ENCODE measurements at regions not wholly inside any gene's neighbourhood (a gene's known extent, or its start where the extent isn't known, plus 50 kb on each side); places are given as distances from the start of the nearest gene placed in this dataset.

- POLR2A ChIA-PET (ENCODE audit: low non-redundant PET) = no interaction called here
- H3K9me3 ChIP-seq (ENCODE audit: low read depth, low read length, poor library complexity, severe bottlenecking) = no peaks in the 10 kb centered on the region
- no peak for DNase-seq (ENCODE audit: low spot score)
- no peaks in the 10 kb centered on the region for H3K36me3 ChIP-seq (ENCODE audit: insufficient read depth, low read length, poor library complexity, severe bottlenecking)
- no peak overlapping the region for H3K4me3 ChIP-seq (ENCODE audit: low read depth, low read length, poor library complexity, severe bottlenecking)
- intact Hi-C loops (cut with micrococcal nuclease; ENCODE audit: unreplicated experiment) = no loop called here
- CTCF ChIA-PET = no interaction called here
- BruUV-seq (replicated peaks) = no TSS peak
- H3K27ac ChIP-seq (ENCODE audit: low read depth, low read length, poor library complexity, severe bottlenecking) = no peak overlapping the region
- no peak for TF ChIP-seq EZH2 (IDR thresholded peaks at IDR 0.05; ENCODE audit: borderline replicate concordance, low read depth, low read length, poor library complexity, severe bottlenecking)
- TF ChIP-seq CTCF (conservative IDR thresholded peaks at IDR 0.05; ENCODE audit: low read depth, low read length) = no peak
- H3K27me3 ChIP-seq (replicated peaks; ENCODE audit: insufficient read depth, low read depth, low read length, poor library complexity) = no peaks in the 10 kb centered on the region
- peaks cover 3% of the 10 kb centered on the region for H3K4me1 ChIP-seq (ENCODE audit: insufficient read depth, low read length, poor library complexity, severe bottlenecking)
Measured at GRCh38 chr5:93805616-93806379, 64.4 kb upstream of the POU5F2 start.

DNA sequence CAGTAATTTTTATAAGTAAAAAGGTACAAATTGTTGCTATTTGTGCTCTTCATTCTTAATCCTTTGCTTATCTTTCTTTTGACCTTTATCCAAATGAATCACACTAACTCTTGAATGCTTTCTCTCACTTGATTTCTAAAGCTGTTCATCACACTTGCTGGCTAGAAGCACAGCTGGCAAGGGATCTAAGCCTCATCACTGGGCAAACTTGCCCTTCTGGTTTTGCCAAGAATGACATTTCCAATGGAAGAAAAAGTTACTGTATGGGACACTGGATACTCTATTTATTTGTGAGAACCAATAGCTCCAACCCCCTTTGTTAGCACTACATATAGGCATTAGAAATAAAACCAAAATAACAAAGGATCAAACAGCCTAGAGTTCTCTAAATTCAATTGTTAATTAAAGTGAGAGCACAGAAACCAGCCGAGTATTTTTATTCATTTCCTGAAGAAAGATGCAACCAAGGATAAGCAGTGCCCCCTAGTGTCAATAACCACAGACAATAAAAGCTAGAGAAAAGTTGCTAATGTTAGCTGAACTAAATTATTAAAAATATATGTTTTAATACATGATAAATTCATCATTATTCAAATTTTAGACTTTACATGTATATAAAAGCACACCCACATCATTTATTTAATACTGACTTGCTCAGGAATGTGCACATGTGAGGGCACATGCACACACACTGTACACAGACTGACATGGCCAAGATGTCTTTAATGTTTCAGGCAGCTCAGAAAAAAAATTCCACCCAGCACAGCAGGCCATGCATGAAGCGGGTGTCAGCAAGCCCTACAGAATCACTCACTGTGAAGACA is 59.8 kb upstream of the POU5F2 start:
- intact Hi-C loops (cut with micrococcal nuclease; ENCODE audit: unreplicated experiment) = loop anchor here (2.0 to 5.0 kb wide), 2 partner anchors 194 to 220 kb away; partner anchors contain the start of gene NR2F1-AS1
- Histone ChIP-seq H3K27me3 (replicated peaks; ENCODE audit: insufficient read depth, low read depth, low read length, poor library complexity) (no peaks in the 10 kb centered on the region), H3K4me3 (ENCODE audit: low read depth, low read length, poor library complexity, severe bottlenecking) (no peak overlapping the region), H3K27ac (ENCODE audit: low read depth, low read length, poor library complexity, severe bottlenecking) (no peak overlapping the region), H3K36me3 (ENCODE audit: insufficient read depth, low read length, poor library complexity, severe bottlenecking) (no peaks in the 10 kb centered on the region), H3K9me3 (ENCODE audit: low read depth, low read length, poor library complexity, severe bottlenecking) (no peaks in the 10 kb centered on the region), H3K4me1 (ENCODE audit: insufficient read depth, low read length, poor library complexity, severe bottlenecking) (peaks cover 3% of the 10 kb centered on the region)
- no TSS peak for BruUV-seq (replicated peaks)
- peak; percentile 77 for TF ChIP-seq CTCF (conservative IDR thresholded peaks at IDR 0.05; ENCODE audit: low read depth, low read length)
- TF ChIP-seq EZH2 (IDR thresholded peaks at IDR 0.05; ENCODE audit: borderline replicate concordance, low read depth, low read length, poor library complexity, severe bottlenecking) = no peak
- ChIA-PET CTCF (interaction anchor here (1.1 to 1.2 kb wide), 3 partner anchors 166 to 1113 kb away, joined by 3 to 6 read pairs (median 3); no protein-coding TSS in a partner anchor), POLR2A (ENCODE audit: low non-redundant PET) (no interaction called here)
- DNase-seq (ENCODE audit: low spot score) = peak; percentile 63

GRCh38 chr5:93794954-93795353 is 53.6 kb upstream of the POU5F2 start:
- CTCF ChIA-PET = no interaction called here
- BruUV-seq (replicated peaks) = no TSS peak
- no peak for DNase-seq (ENCODE audit: low spot score)
- POLR2A ChIA-PET (ENCODE audit: low non-redundant PET) = no interaction called here
- Histone ChIP-seq H3K27ac (ENCODE audit: low read depth, low read length, poor library complexity, severe bottlenecking) (no peak overlapping the region), H3K9me3 (ENCODE audit: low read depth, low read length, poor library complexity, severe bottlenecking) (no peaks in the 10 kb centered on the region), H3K36me3 (ENCODE audit: insufficient read depth, low read length, poor library complexity, severe bottlenecking) (no peaks in the 10 kb centered on the region), H3K4me1 (ENCODE audit: insufficient read depth, low read length, poor library complexity, severe bottlenecking) (no peaks in the 10 kb centered on the region), H3K4me3 (ENCODE audit: low read depth, low read length, poor library complexity, severe bottlenecking) (no peak overlapping the region), H3K27me3 (replicated peaks; ENCODE audit: insufficient read depth, low read depth, low read length, poor library complexity) (no peaks in the 10 kb centered on the region)
- TF ChIP-seq EZH2 (IDR thresholded peaks at IDR 0.05; ENCODE audit: borderline replicate concordance, low read depth, low read length, poor library complexity, severe bottlenecking) = no peak
- TF ChIP-seq CTCF (conservative IDR thresholded peaks at IDR 0.05; ENCODE audit: low read depth, low read length) = no peak
- intact Hi-C loops (cut with micrococcal nuclease; ENCODE audit: unreplicated experiment) = loop anchor here (5.0 kb wide), 1 partner anchor 1238 kb away; no protein-coding TSS in a partner anchor

Data from A673 (cell line).